Mesodermal cell (in vitro differentiated cells): ENCODE measurements at regions not wholly inside any gene's neighbourhood (a gene's known extent, or its start where the extent isn't known, plus 50 kb on each side); places are given as distances from the start of the nearest gene placed in this dataset.
"Not testable (repeated sequence)": the region's sequence is repeated elsewhere in the genome, so short reads cannot be mapped to it uniquely, and the experiment has no call there.

Experiments used
- H3K27ac ChIP-seq: 2 replicates; pipeline ENCODE4 v1.7.0; 2013; ENCODE audit warnings: mild to moderate bottlenecking, low read depth, low read length, moderate library complexity; ENCODE audit not compliant: severe bottlenecking
- H3K36me3 ChIP-seq: 2 replicates; pipeline ENCODE4 v1.7.1; 2013; ENCODE audit warnings: mild to moderate bottlenecking, low read length, moderate library complexity; ENCODE audit not compliant: control insufficient read depth, insufficient read depth
- H3K4me1 ChIP-seq: one replicate; pipeline ENCODE4 v1.7.1; 2013; ENCODE audit warnings: mild to moderate bottlenecking, low read length; ENCODE audit not compliant: insufficient read depth, control insufficient read depth, poor library complexity, severe bottlenecking
- H3K4me3 ChIP-seq: 2 replicates; pipeline ENCODE4 v1.7.0; 2013; ENCODE audit warnings: low read length, control low read depth, mild to moderate bottlenecking; ENCODE audit not compliant: insufficient read depth, poor library complexity, severe bottlenecking; ENCODE audit errors: extremely low read depth
- H3K9me3 ChIP-seq: 2 replicates; pipeline ENCODE4 v1.7.1; 2013; ENCODE audit warnings: mild to moderate bottlenecking, low read length, moderate library complexity; ENCODE audit not compliant: control insufficient read depth
- WGBS, 2 experiments: methylation state at CpG; one replicate each; pipeline ENCODE4 v1.1.5; 2013; ENCODE audit warnings: missing lambda C conversion rate in 2 of 2; ENCODE audit not compliant: insufficient coverage in 2 of 2; 5-methylcytosine and 5-hydroxymethylcytosine counted together

- H3K36me3 ChIP-seq = no peaks in the 10 kb centered on the region
- 90 to 93% methylated on average over 12 to 18 of the region's 21 CpGs for WGBS, 2 experiments
- H3K27ac ChIP-seq = no peak overlapping the region
- H3K4me3 ChIP-seq = no peak overlapping the region
- peaks cover 5% of the 10 kb centered on the region for H3K4me1 ChIP-seq
- no peaks in the 10 kb centered on the region for H3K9me3 ChIP-seq
Measured at GRCh38 chr10:2893158-2893845, 174.0 kb upstream of the PFKP start.

GRCh38 chr10:2891770-2892124, 175.6 kb upstream of the PFKP start:
- H3K36me3 ChIP-seq = no peaks in the 10 kb centered on the region
- H3K4me3 ChIP-seq = no peak overlapping the region
- H3K9me3 ChIP-seq = no peaks in the 10 kb centered on the region
- no peak overlapping the region for H3K27ac ChIP-seq
- 67 to 89% methylated on average over 1 to 2 of the region's 5 CpGs for WGBS, 2 experiments
- H3K4me1 ChIP-seq = peaks cover 5% of the 10 kb centered on the region

GRCh38 chr10:2891073-2891769, 176.1 kb upstream of the PFKP start:
- H3K27ac ChIP-seq = no peak overlapping the region
- WGBS, 2 experiments = 83 to 86% methylated on average over 13 of the region's 14 CpGs
- H3K4me3 ChIP-seq = no peak overlapping the region
- H3K36me3 ChIP-seq = no peaks in the 10 kb centered on the region
- no peaks in the 10 kb centered on the region for H3K9me3 ChIP-seq
- peaks cover 5% of the 10 kb centered on the region for H3K4me1 ChIP-seq

GRCh38 chr10:2890093-2890492, 177.3 kb upstream of the PFKP start:
- H3K27ac ChIP-seq = no peak overlapping the region
- H3K9me3 ChIP-seq = no peaks in the 10 kb centered on the region
- WGBS, 2 experiments = 93 to 95% methylated on average over 22 of the region's 23 CpGs
- peaks cover 5% of the 10 kb centered on the region for H3K4me1 ChIP-seq
- no peak overlapping the region for H3K4me3 ChIP-seq
- no peaks in the 10 kb centered on the region for H3K36me3 ChIP-seq

GRCh38 chr10:2888403-2889004, 178.8 kb upstream of the PFKP start:
- H3K4me3 ChIP-seq = no peak overlapping the region
- 94 to 99% methylated on average over 12 to 14 of the region's 14 CpGs for WGBS, 2 experiments
- H3K9me3 ChIP-seq = no peaks in the 10 kb centered on the region
- H3K36me3 ChIP-seq = no peaks in the 10 kb centered on the region
- H3K4me1 ChIP-seq = peaks cover 5% of the 10 kb centered on the region
- H3K27ac ChIP-seq = no peak overlapping the region

GRCh38 chr10:2887391-2888070, 179.8 kb upstream of the PFKP start:
- Histone ChIP-seq H3K27ac (no peak overlapping the region), H3K4me1 (peaks cover 5% of the 10 kb centered on the region), H3K36me3 (no peaks in the 10 kb centered on the region), H3K9me3 (no peaks in the 10 kb centered on the region), H3K4me3 (no peak overlapping the region)
- 89 to 92% methylated on average over 10 to 11 of the region's 12 CpGs for WGBS, 2 experiments

GRCh38 chr10:2886662-2887061, 180.7 kb upstream of the PFKP start:
- no peak overlapping the region for H3K4me3 ChIP-seq
- WGBS, 2 experiments = 85 to 91% methylated on average over 8 to 10 of the region's 12 CpGs
- H3K4me1 ChIP-seq = peaks cover 5% of the 10 kb centered on the region
- H3K27ac ChIP-seq = no peak overlapping the region
- H3K9me3 ChIP-seq = no peaks in the 10 kb centered on the region
- no peaks in the 10 kb centered on the region for H3K36me3 ChIP-seq

- Histone ChIP-seq H3K36me3 (no peaks in the 10 kb centered on the region), H3K27ac (no peak overlapping the region), H3K9me3 (no peaks in the 10 kb centered on the region), H3K4me3 (no peak overlapping the region), H3K4me1 (no peaks in the 10 kb centered on the region)
- WGBS, 2 experiments = 84 to 93% methylated on average over 7 to 9 of the region's 10 CpGs
Measured at GRCh38 chr10:2885288-2886278, 181.8 kb upstream of the PFKP start.

- not testable (repeated sequence) for H3K27ac ChIP-seq
- WGBS, 2 experiments = 100% methylated on average over 1 of the region's 4 CpGs; no CpG with 5 or more reads in 1 of the 2 experiments
Measured at GRCh38 chr10:2883983-2884540, 183.3 kb upstream of the PFKP start.

GRCh38 chr10:2883238-2883637, 184.1 kb upstream of the PFKP start:
- WGBS, 2 experiments = no CpG with 5 or more reads among the region's 1 CpG
- H3K9me3 ChIP-seq = no peaks in the 10 kb centered on the region
- no peaks in the 10 kb centered on the region for H3K4me1 ChIP-seq
- H3K4me3 ChIP-seq = no peak overlapping the region
- no peaks in the 10 kb centered on the region for H3K36me3 ChIP-seq
- H3K27ac ChIP-seq = no peak overlapping the region

More at GRCh38 chr10:2883983-2884540, 183.3 kb upstream of the PFKP start:
- not testable (repeated sequence) for H3K4me1 ChIP-seq, H3K9me3 ChIP-seq, H3K36me3 ChIP-seq, H3K4me3 ChIP-seq
